ENCODE measurements at regions not wholly inside any gene's neighbourhood (a gene's known extent, or its start where the extent isn't known, plus 50 kb on each side); places are given as distances from the start of the nearest gene placed in this dataset.

DNA sequence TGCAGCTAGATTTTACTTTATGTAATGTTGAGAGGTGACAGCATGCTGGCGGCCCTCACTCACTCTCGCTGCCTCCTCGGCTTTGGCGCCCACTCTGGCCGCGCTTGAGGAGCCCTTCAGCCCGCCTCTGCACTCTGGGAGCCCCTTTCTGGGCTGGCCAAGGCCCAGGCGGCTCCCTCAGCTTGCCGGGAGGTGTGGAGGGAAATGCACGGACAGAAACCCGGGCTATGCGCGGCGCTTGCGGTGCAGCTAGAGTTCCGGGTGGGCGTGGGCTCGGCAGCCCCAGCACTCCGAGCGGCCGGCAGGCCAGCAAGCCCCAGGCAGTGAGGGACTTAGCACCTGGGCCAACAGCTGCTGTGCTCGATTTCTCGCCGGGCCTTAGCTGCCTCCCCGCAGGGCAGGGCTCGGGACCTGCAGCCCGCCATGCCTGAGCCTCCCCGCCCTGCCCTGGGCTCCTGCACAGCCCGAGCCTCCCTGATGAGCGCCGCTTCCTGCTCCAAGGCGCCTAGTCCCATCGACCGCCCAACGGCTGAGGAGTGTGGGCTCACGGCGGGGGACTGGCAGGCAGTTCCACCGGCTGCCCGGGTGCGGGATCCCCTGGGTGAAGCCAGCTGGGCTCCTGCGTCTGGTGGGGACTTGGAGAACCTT lies 128.7 kb downstream of the GASK1B start:
- DNase-seq (ENCODE audit: low read depth) = no peak
- H3K4me3 ChIP-seq (ENCODE audit: low read length) = no peak overlapping the region
- TF ChIP-seq, protein P1, sequence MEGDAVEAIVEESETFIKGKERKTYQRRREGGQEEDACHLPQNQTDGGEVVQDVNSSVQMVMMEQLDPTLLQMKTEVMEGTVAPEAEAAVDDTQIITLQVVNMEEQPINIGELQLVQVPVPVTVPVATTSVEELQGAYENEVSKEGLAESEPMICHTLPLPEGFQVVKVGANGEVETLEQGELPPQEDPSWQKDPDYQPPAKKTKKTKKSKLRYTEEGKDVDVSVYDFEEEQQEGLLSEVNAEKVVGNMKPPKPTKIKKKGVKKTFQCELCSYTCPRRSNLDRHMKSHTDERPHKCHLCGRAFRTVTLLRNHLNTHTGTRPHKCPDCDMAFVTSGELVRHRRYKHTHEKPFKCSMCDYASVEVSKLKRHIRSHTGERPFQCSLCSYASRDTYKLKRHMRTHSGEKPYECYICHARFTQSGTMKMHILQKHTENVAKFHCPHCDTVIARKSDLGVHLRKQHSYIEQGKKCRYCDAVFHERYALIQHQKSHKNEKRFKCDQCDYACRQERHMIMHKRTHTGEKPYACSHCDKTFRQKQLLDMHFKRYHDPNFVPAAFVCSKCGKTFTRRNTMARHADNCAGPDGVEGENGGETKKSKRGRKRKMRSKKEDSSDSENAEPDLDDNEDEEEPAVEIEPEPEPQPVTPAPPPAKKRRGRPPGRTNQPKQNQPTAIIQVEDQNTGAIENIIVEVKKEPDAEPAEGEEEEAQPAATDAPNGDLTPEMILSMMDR (IDR thresholded peaks at IDR 0.05; ENCODE audit: insufficient read depth, low read depth, low read length, missing control alignments) = no peak

DNA sequence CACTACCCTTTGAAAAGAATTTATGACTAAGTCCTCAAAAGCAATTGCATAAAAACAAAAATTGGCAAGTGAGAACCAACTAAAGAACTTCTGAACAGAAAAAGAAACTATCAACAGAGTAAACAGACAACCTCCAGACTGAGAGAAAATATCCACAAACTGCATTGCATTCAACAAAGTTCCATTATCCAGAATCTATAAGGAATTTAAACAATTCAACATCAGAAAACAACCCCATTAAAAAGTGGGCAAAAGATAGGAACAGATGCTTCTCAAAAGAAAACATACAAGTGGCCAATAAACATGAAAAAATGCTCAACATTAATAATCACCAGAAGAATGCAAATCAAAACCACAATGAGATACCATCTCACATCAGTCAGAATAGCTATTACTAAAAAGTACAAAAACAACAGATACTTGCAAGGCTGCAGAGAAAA lies 130.2 kb downstream of the GASK1B start:
- no peak overlapping the region for H3K4me3 ChIP-seq (ENCODE audit: low read length)
- DNase-seq (ENCODE audit: low read depth) = no peak
- TF ChIP-seq, protein P1 (IDR thresholded peaks at IDR 0.05; ENCODE audit: insufficient read depth, low read depth, low read length, missing control alignments) = no peak

DNA sequence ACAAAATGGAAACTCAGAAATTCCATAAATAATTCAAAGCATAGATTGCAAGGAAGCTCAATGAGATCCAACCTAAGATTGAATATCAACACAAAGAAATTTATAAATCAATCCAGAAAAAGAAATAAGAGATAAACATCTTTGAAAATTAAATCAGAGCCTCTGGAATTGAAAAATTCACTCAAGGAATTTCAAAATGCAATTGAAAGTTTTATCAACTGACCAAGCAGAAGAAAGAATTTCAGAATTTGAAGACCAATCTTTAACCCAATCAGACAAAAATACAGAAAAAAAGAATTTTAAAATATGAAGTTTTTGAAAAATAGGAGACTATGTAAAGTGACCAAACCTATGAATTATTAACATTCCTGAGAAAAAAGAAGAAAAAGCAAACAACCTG lies 134.1 kb downstream of the GASK1B start:
- TF ChIP-seq, protein P1 (IDR thresholded peaks at IDR 0.05; ENCODE audit: insufficient read depth, low read depth, low read length, missing control alignments) = no peak
- no peak for DNase-seq (ENCODE audit: low read depth)
- no peak overlapping the region for H3K4me3 ChIP-seq (ENCODE audit: low read length)

DNA sequence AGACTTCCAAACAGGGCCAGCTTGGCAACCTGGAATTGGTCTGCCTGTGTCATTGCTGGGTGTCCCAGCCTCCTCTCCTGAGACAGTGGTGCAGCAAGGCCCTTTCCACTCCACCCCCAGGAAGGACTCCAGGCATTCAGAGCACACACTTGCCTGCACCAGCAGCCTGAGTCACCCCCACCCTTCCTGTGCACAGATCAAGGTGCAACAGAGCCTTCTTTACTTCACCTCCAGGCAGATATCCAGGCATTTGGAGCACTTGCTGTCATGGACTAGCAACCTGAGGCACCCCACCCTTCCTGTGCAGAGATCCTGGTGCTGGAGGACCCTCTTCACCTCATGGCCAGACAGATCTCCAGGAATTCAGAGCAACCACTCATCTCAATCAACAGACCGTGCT lies 135.8 kb downstream of the GASK1B start:
- H3K4me3 ChIP-seq (ENCODE audit: low read length) = no peak overlapping the region
- TF ChIP-seq, protein P1 (IDR thresholded peaks at IDR 0.05; ENCODE audit: insufficient read depth, low read depth, low read length, missing control alignments) = no peak
- DNase-seq (ENCODE audit: low read depth) = peak; percentile 23

DNA sequence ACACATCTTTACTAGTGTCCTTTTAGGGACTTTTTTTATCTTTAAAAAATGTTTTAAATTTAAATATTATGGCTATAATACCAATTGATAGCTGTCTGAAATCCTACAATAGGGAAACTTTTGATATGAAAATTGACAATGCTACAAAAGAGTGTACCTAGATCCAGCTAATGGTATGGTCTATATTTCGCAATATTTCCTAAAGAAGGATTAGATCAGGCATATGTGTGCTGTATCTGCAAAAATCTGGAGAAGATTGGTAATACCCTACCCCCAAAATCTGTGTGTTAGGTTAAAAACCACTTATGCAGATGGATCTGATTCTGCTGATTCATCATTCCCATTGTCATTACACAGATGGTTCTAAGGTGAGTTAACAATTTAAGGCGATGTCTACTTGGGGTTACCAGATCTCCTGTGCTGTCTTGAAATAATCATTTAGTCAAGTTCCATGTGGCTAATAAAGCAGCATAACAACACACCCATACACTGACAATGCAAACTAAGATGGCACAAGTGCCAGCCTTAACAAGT lies 137.1 kb downstream of the GASK1B start:
- TF ChIP-seq, protein P1 (IDR thresholded peaks at IDR 0.05; ENCODE audit: insufficient read depth, low read depth, low read length, missing control alignments) = no peak
- no peak for DNase-seq (ENCODE audit: low read depth)
- no peak overlapping the region for H3K4me3 ChIP-seq (ENCODE audit: low read length)

DNA sequence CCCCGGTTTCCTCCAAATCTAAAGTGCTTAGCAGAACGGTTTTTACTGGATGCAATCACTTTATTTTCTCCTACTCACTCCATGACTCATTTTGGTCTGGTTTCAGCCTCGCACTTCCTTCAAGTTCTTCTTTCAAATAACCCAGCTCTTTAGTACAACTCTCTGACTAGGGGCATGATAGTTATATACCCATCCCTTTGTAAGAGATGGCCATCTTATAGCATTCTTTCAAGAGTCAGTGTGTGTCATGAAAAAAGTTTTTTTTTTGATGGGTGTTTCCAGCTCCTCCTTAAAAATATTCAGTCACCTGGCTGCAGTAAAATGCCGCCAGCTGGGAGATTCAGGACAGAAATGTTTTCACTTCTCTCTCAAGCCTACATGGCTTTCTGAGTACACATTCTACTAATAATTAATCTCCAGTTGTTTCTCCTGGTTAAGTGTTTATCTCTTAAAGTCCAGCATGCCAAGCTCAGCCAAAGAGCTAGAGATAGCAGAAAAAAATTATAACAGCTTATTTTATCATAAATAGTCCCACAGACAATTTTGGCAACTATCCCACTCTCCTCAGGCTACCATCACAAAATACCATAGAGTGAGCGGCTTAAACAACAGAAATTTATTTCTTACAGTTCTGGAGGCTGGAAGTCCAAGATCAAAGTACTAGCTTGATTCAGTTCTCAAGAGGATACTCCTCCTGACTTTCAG lies 139.3 kb downstream of the GASK1B start:
- no peak overlapping the region for H3K4me3 ChIP-seq (ENCODE audit: low read length)
- TF ChIP-seq, protein P1 (IDR thresholded peaks at IDR 0.05; ENCODE audit: insufficient read depth, low read depth, low read length, missing control alignments) = no peak
- DNase-seq (ENCODE audit: low read depth) = peak; percentile 53
